HepG2 (cell line): ENCODE measurements at regions not wholly inside any gene's neighbourhood (a gene's known extent, or its start where the extent isn't known, plus 50 kb on each side); places are given as distances from the start of the nearest gene placed in this dataset.

ENCODE experiments used
- ATAC-seq: fragments of 200-7000 bp; cut with Tn5 transposase; 3 replicates; pipeline ENCODE4 v1.9.1; 2020; ENCODE audit warnings: mild to moderate bottlenecking, moderate library complexity
- BruUV-seq: library from RNA; stranded (reverse); fragments of 400-500 nt; replicated peaks from 2 replicates; lab custom pipeline; 2021; lab: Mats Ljungman, UMichigan
- CTCF ChIA-PET: fragments of 300-600 bp; formaldehyde crosslinking; extraction: SDS; loops from one replicate; lab custom pipeline; 2021; ENCODE audit warnings: low total read pairs, inconsistent platforms, low intra/inter-chr PET ratio; lab: Yijun Ruan, JAX
- POLR2A ChIA-PET: fragments of 350-600 bp; sonication (Branson Sonifier 250); formaldehyde crosslinking; loops from one replicate; lab custom pipeline; 2020; ENCODE audit warnings: antibody characterized with exemption, inconsistent platforms; lab: Yijun Ruan, JAX
- DNase-seq: peaks from one replicate; pipeline ENCODE4 v3.0.0-alpha.2; 2015; ENCODE audit warnings: low spot score
- FAIRE-seq: peaks from 3 replicates; lab custom pipeline; 2011; peaks lifted over from hg19 to GRCh38; lab: Jason Lieb, UNC
- H2AFZ ChIP-seq: one replicate; pipeline ENCODE4 v1.6.1; 2011; ENCODE audit warnings: low read length, inconsistent platforms
- H3K27ac ChIP-seq: fragments of 300-600 bp; 3 replicates; pipeline ENCODE4 v1.8.0; 2011; ENCODE audit warnings: mixed run types, mild to moderate bottlenecking, mixed read lengths, low read length, inconsistent platforms; ENCODE audit not compliant: insufficient read depth; ENCODE audit errors: extremely low read length
- H3K27me3 ChIP-seq, 2 experiments: fragments of 200-600 bp in 1 of 2; 2 replicates in 1 of 2; 3 replicates in 1 of 2; pipeline versions ENCODE4 v1.6.0 to v1.8.0; 2011; ENCODE audit warnings: low read length in 2 of 2, mild to moderate bottlenecking in 2 of 2, moderate library complexity in 2 of 2, inconsistent platforms in 1 of 2; ENCODE audit not compliant: insufficient read depth in 2 of 2, control insufficient read depth in 1 of 2
- H3K36me3 ChIP-seq, 2 experiments: fragments of 200-600 bp in 1 of 2; replicated peaks in 1 of 2; 2 replicates in 1 of 2; 3 replicates in 1 of 2; pipeline versions ENCODE4 v1.5.1 to v1.8.0; 2011; ENCODE audit warnings: low read length in 2 of 2, inconsistent platforms in 1 of 2; ENCODE audit not compliant: insufficient read depth in 2 of 2, control insufficient read depth in 1 of 2
- H3K4me1 ChIP-seq: 2 replicates; pipeline ENCODE4 v1.5.1; 2012; ENCODE audit warnings: low read length, inconsistent platforms; ENCODE audit not compliant: insufficient read depth
- H3K4me2 ChIP-seq: 2 replicates; pipeline ENCODE4 v1.6.0; 2011; ENCODE audit warnings: low read depth, low read length, inconsistent platforms
- H3K4me3 ChIP-seq, 3 experiments: fragments of 200-600 bp in 1 of 3; sonication (generic), shearing (Covaris generic) in 1 of 3; replicated peaks in 1 of 3; 2 replicates each; pipeline ENCODE4 v1.5.1; 2011 to 2016; ENCODE audit warnings: low read length in 3 of 3, inconsistent platforms in 2 of 3, low read depth in 2 of 3, mild to moderate bottlenecking in 2 of 3, control low read depth in 1 of 3, mixed read lengths in 1 of 3; ENCODE audit not compliant: insufficient read depth in 1 of 3
- H3K79me2 ChIP-seq: one replicate; pipeline ENCODE4 v1.6.1; 2011; ENCODE audit warnings: low read length, inconsistent platforms; ENCODE audit not compliant: insufficient read depth
- H3K9ac ChIP-seq: 2 replicates; pipeline ENCODE4 v1.6.0; 2011; ENCODE audit warnings: mild to moderate bottlenecking, low read depth, low read length, inconsistent platforms; ENCODE audit not compliant: insufficient read depth
- H3K9me3 ChIP-seq: 2 replicates; pipeline ENCODE4 v1.5.1; 2012; ENCODE audit warnings: mild to moderate bottlenecking, low read length
- H4K20me1 ChIP-seq: 2 replicates; pipeline ENCODE4 v1.6.0; 2011; ENCODE audit warnings: inconsistent platforms, mild to moderate bottlenecking, low read length, moderate library complexity; ENCODE audit not compliant: insufficient read depth
- JDP2 ChIP-seq: sonication (generic); formaldehyde crosslinking; IDR thresholded peaks from 2 replicates; pipeline ENCODE4 v1.8.1; 2022; ENCODE audit warnings: missing genetic modification reagents, borderline replicate concordance
- LCORL ChIP-seq, 2 experiments: fragments of 450-650 bp in 1 of 2; sonication (generic) in 1 of 2; formaldehyde crosslinking in 1 of 2; IDR thresholded peaks; 2 replicates each; pipeline versions ENCODE4 v1.5.0 to v1.6.1; 2017 to 2020; ENCODE audit warnings: antibody characterized with exemption in 1 of 2, missing genetic modification reagents in 1 of 2
- NRL ChIP-seq: sonication (generic); formaldehyde crosslinking; IDR thresholded peaks from 2 replicates; pipeline ENCODE4 v1.5.0; 2020; ENCODE audit warnings: missing genetic modification reagents, mild to moderate bottlenecking, moderate library complexity, borderline replicate concordance
- SAP130 ChIP-seq: IDR thresholded peaks from 2 replicates; pipeline ENCODE4 v1.6.1; 2016; ENCODE audit warnings: low read depth
- SOX6 ChIP-seq, 2 experiments: fragments of 450-650 bp in 1 of 2; sonication (generic) in 1 of 2; formaldehyde crosslinking in 1 of 2; IDR thresholded peaks; 2 replicates each; pipeline versions ENCODE4 v1.4.0 to v1.6.1; 2017 to 2020; ENCODE audit warnings: antibody characterized with exemption in 1 of 2, mild to moderate bottlenecking in 1 of 2, missing genetic modification reagents in 1 of 2
- TEAD3 ChIP-seq: optimal IDR thresholded peaks from 2 replicates; pipeline ENCODE3; 2016; ENCODE audit warnings: borderline replicate concordance
- ZBED4 ChIP-seq: sonication (generic); formaldehyde crosslinking; IDR thresholded peaks from 2 replicates; pipeline ENCODE4 v1.4.0; 2020; ENCODE audit warnings: missing genetic modification reagents, borderline replicate concordance
- ZHX1 ChIP-seq: sonication (generic); formaldehyde crosslinking; IDR thresholded peaks from 2 replicates; pipeline ENCODE4 v1.8.1; 2022; ENCODE audit warnings: low read depth, mild to moderate bottlenecking, missing genetic modification reagents
- WGBS: methylation state at CpG from one replicate; pipeline ENCODE4 v1.1.6; 2017; ENCODE audit warnings: low lambda C conversion rate; 5-methylcytosine and 5-hydroxymethylcytosine counted together
- in situ Hi-C: cut with HindIII; loops from 2 replicates; pipeline ENCODE4 v1.10.0; 2017; ENCODE audit warnings: low pct_unique_long_range_greater_than_20kb; ENCODE audit not compliant: extremely low pct_ligation_motif_present
- intact Hi-C: fragments of 100-400 bp; cut with micrococcal nuclease; formaldehyde crosslinking; loops from one replicate; pipeline ENCODE4 v1.10.0; 2022; ENCODE audit not compliant: unreplicated experiment

GRCh38 chr2:142586693-142587580 is 290.5 kb upstream of the KYNU start (continued):
- TF ChIP-seq NRL (no peak), SOX6 (IDR thresholded peaks at IDR 0.05) (no peak), SOX6 (CRISPR knock-in tag; IDR thresholded peaks at IDR 0.05) (peak; percentile 43; the same call in 1 of the 2 replicates), SAP130 (CRISPR knock-in tag) (no peak), LCORL (IDR thresholded peaks at IDR 0.05) (no peak), LCORL (CRISPR knock-in tag; IDR thresholded peaks at IDR 0.05) (peak; percentile 20; the same call in 1 of the 2 replicates), JDP2 (no peak), ZBED4 (CRISPR knock-in tag) (0 out of 2 replicates have a peak, but pooled peaks have one; percentile 43), TEAD3 (peak; percentile 29)

GRCh38 chr2:142585785-142586184 is 291.7 kb upstream of the KYNU start:
- Histone ChIP-seq H3K79me2 (no peaks in the 10 kb centered on the region), H3K4me3 (no peak overlapping the region), H3K27me3 (no peaks in the 10 kb centered on the region), H2AFZ (no peak overlapping the region), H3K4me1 (peaks cover 12% of the 10 kb centered on the region), H3K4me2 (no peak overlapping the region), H3K27ac (no peak overlapping the region), H3K9me3 (no peaks in the 10 kb centered on the region), H3K9ac (no peak overlapping the region), H4K20me1 (no peaks in the 10 kb centered on the region), H3K36me3 (no peaks in the 10 kb centered on the region)
- FAIRE-seq (no peak), DNase-seq (no peak), ATAC-seq (peak; percentile 47)
- ChIA-PET CTCF (no interaction called here), POLR2A (no interaction called here)
- TF ChIP-seq ZHX1 (CRISPR knock-in tag), result no peak
- BruUV-seq, result no TSS peak
- intact Hi-C loops (no loop called here), in situ Hi-C loops (no loop called here)
- WGBS, result 35% methylated on average over 2 of the region's 2 CpGs
